Endothelial cell of umbilical vein (primary cell): ENCODE measurements at regions not wholly inside any gene's neighbourhood (a gene's known extent, or its start where the extent isn't known, plus 50 kb on each side); places are given as distances from the start of the nearest gene placed in this dataset.

ENCODE experiments used
- BruUV-seq: library from RNA; stranded (reverse); fragments of 400-500 nt; replicated peaks from 2 replicates; lab custom pipeline; 2021; lab: Mats Ljungman, UMichigan
- CTCF ChIA-PET: fragments of 300-600, 350-600 bp; sonication (Branson Sonifier 250); formaldehyde crosslinking; loops from one replicate; lab custom pipeline; 2021; ENCODE audit warnings: antibody characterized with exemption, inconsistent platforms; lab: Charles Lee
- POLR2A ChIA-PET: fragments of 300-600, 350-600 bp; sonication (Branson Sonifier 250); formaldehyde crosslinking; loops from one replicate; lab custom pipeline; 2021; ENCODE audit warnings: antibody characterized with exemption, inconsistent platforms; lab: Charles Lee
- DNase-seq: peaks from one replicate; pipeline ENCODE4 v3.0.0-alpha.2; 2011; ENCODE audit warnings: low read depth, low spot score
- FAIRE-seq: peaks from 2 replicates; lab custom pipeline; 2011; peaks lifted over from hg19 to GRCh38; lab: Jason Lieb, UNC
- H2AFZ ChIP-seq: 2 replicates; pipeline ENCODE4 v1.6.0; 2012; ENCODE audit warnings: low read depth, low read length, control low read depth, inconsistent platforms
- H3K27ac ChIP-seq: 2 replicates; pipeline ENCODE4 v1.5.1; 2011; ENCODE audit warnings: low read depth, mild to moderate bottlenecking, control low read depth, low read length, moderate library complexity; ENCODE audit not compliant: insufficient read depth
- H3K27me3 ChIP-seq, 2 experiments: 2 replicates each; pipeline versions ENCODE4 v1.6.0 to v1.6.1; 2011; ENCODE audit warnings: low read length in 2 of 2, mixed read lengths in 1 of 2; ENCODE audit not compliant: control insufficient read depth in 2 of 2, insufficient read depth in 2 of 2
- H3K36me3 ChIP-seq, 2 experiments: 2 replicates in 1 of 2; 3 replicates in 1 of 2; pipeline ENCODE4 v1.5.1; 2011; ENCODE audit warnings: low read length in 2 of 2, mild to moderate bottlenecking in 1 of 2, moderate library complexity in 1 of 2; ENCODE audit not compliant: control insufficient read depth in 2 of 2, insufficient read depth in 2 of 2; ENCODE audit errors: extremely low read depth in 1 of 2
- H3K4me1 ChIP-seq: 3 replicates; pipeline ENCODE4 v1.5.1; 2011; ENCODE audit warnings: mild to moderate bottlenecking, low read length; ENCODE audit not compliant: control insufficient read depth, insufficient read depth; ENCODE audit errors: extremely low read depth
- H3K4me2 ChIP-seq: 2 replicates; pipeline ENCODE4 v1.6.1; 2011; ENCODE audit warnings: low read length, control low read depth, mixed read lengths; ENCODE audit not compliant: insufficient read depth
- H3K4me3 ChIP-seq, 3 experiments: fragments of 200-600 bp in 1 of 3; sonication (generic), shearing (Covaris generic) in 1 of 3; replicated peaks in 1 of 3; 2 replicates each; pipeline ENCODE4 v1.5.1; 2011 to 2016; ENCODE audit warnings: control low read depth in 3 of 3, low read length in 3 of 3, mild to moderate bottlenecking in 2 of 3, inconsistent platforms in 1 of 3, low read depth in 1 of 3, moderate library complexity in 1 of 3; ENCODE audit not compliant: insufficient read depth in 1 of 3
- H3K79me2 ChIP-seq: 2 replicates; pipeline ENCODE4 v1.6.0; 2012; ENCODE audit warnings: low read length, inconsistent platforms; ENCODE audit not compliant: control insufficient read depth, insufficient read depth
- H3K9ac ChIP-seq: replicated peaks from 2 replicates; pipeline ENCODE3; 2011; ENCODE audit warnings: low read length, control low read depth; ENCODE audit not compliant: insufficient read depth; ENCODE audit errors: extremely low read depth
- H3K9me1 ChIP-seq: replicated peaks from 3 replicates; pipeline ENCODE4 v1.6.0; 2011; ENCODE audit warnings: mild to moderate bottlenecking, low read length; ENCODE audit not compliant: control insufficient read depth, insufficient read depth; ENCODE audit errors: extremely low read depth
- H3K9me3 ChIP-seq: replicated peaks from 2 replicates; pipeline ENCODE4 v1.5.1; 2012; ENCODE audit warnings: low read length, inconsistent platforms; ENCODE audit not compliant: control insufficient read depth, insufficient read depth
- H4K20me1 ChIP-seq: replicated peaks from 2 replicates; pipeline ENCODE3; 2011; ENCODE audit warnings: mild to moderate bottlenecking, low read length; ENCODE audit not compliant: control insufficient read depth, insufficient read depth; ENCODE audit errors: extremely low read depth
- CTCF ChIP-seq, 2 donors: IDR thresholded peaks; 1 replicate in 1 of 2; 2 replicates in 1 of 2; pipeline ENCODE4 v1.5.1; 2011; ENCODE audit warnings: low read length in 2 of 2, mild to moderate bottlenecking in 2 of 2, moderate library complexity in 2 of 2, control low read depth in 1 of 2, inconsistent platforms in 1 of 2, low read depth in 1 of 2; ENCODE audit not compliant: insufficient read depth in 1 of 2; ENCODE audit errors: extremely low read depth in 1 of 2
- EZH2 ChIP-seq: IDR thresholded peaks from 2 replicates; pipeline ENCODE4 v1.6.1; 2012; ENCODE audit warnings: borderline replicate concordance, low read depth, mild to moderate bottlenecking, moderate library complexity, low read length, inconsistent platforms; ENCODE audit not compliant: severe bottlenecking
- FOS ChIP-seq: IDR thresholded peaks from 2 replicates; pipeline ENCODE4 v1.6.1; 2011; ENCODE audit warnings: mild to moderate bottlenecking, low read length, moderate library complexity, borderline replicate concordance; ENCODE audit not compliant: insufficient read depth
- GATA2 ChIP-seq: IDR thresholded peaks from 2 replicates; pipeline ENCODE4 v1.7.0; 2011; ENCODE audit warnings: low read depth, mild to moderate bottlenecking, moderate library complexity, mixed read lengths, low read length; ENCODE audit not compliant: insufficient read length, insufficient read depth
- JUN ChIP-seq: IDR thresholded peaks from 2 replicates; pipeline ENCODE4 v1.6.1; 2011; ENCODE audit warnings: borderline replicate concordance, low read depth; ENCODE audit not compliant: insufficient read length, insufficient read depth
- MAX ChIP-seq: IDR thresholded peaks from 2 replicates; pipeline ENCODE4 v1.6.1; 2011; ENCODE audit not compliant: insufficient read depth, insufficient read length
- MYC ChIP-seq: IDR thresholded peaks from one replicate; pipeline ENCODE4 v1.6.1; 2011; ENCODE audit warnings: mild to moderate bottlenecking, low read depth, low read length
- POLR2A ChIP-seq: IDR thresholded peaks from 2 replicates; pipeline ENCODE4 v1.6.1; 2012; ENCODE audit warnings: low read depth, mild to moderate bottlenecking, control low read depth, low read length
- POLR2AphosphoS5 ChIP-seq: IDR thresholded peaks from 2 replicates; pipeline ENCODE4 v1.6.1; 2012; ENCODE audit warnings: low read depth, mild to moderate bottlenecking, control low read depth, low read length, moderate library complexity; ENCODE audit not compliant: insufficient read depth
- dilution Hi-C: fragments of 300-500 bp; cut with MboI; formaldehyde crosslinking; loops from one replicate; pipeline ENCODE4 v1.15.0; 2019; ENCODE audit warnings: low sequenced_read_pairs; ENCODE audit not compliant: extremely low pct_ligation_motif_present
- intact Hi-C: fragments of 100-400 bp; cut with micrococcal nuclease; formaldehyde crosslinking; loops from one replicate; pipeline ENCODE4 v1.10.0; 2022

GRCh38 chrX:109831326-109831985, 98.4 kb upstream of the ACSL4 start:
- Histone ChIP-seq H3K36me3 (no peaks in the 10 kb centered on the region), H3K4me3 (no peak overlapping the region), H2AFZ (no peak overlapping the region), H3K27ac (no peak overlapping the region), H4K20me1 (no peaks in the 10 kb centered on the region), H3K9ac (no peak overlapping the region), H3K4me2 (no peak overlapping the region), H3K27me3 (no peaks in the 10 kb centered on the region), H3K9me1 (no peaks in the 10 kb centered on the region), H3K79me2 (no peaks in the 10 kb centered on the region), H3K4me1 (no peaks in the 10 kb centered on the region), H3K9me3 (no peaks in the 10 kb centered on the region)
- TF ChIP-seq MYC (no peak), FOS (no peak), POLR2A (no peak), POLR2AphosphoS5 (no peak), GATA2 (no peak), CTCF (IDR thresholded peaks at IDR 0.05; ENCODE audit: extremely low read depth in 1 of 2, insufficient read depth in 1 of 2, low read depth in 1 of 2, low read length in 2 of 2) (no peak), MAX (no peak), EZH2 (no peak), JUN (no peak)
- POLR2A ChIA-PET, result no interaction called here
- FAIRE-seq (no peak), DNase-seq (no peak)
- dilution Hi-C loops (no loop called here), intact Hi-C loops (no loop called here)
- CTCF ChIA-PET, result interaction anchor here (0.8 to 1.5 kb wide), 4 partner anchors 11 to 25 kb away, joined by 3 to 7 read pairs (median 4); no protein-coding TSS in a partner anchor
- no TSS peak for BruUV-seq
